Nephron progenitor cell (in vitro differentiated cells): ENCODE measurements at regions not wholly inside any gene's neighbourhood (a gene's known extent, or its start where the extent isn't known, plus 50 kb on each side); places are given as distances from the start of the nearest gene placed in this dataset.

Experiments
- DNase-seq: peaks from one replicate; pipeline ENCODE4 v3.0.0; 2021
- H3K27ac Mint-ChIP-seq: 2 replicates; pipeline ENCODE4 v1.8.0; 2021; ENCODE audit warnings: mild to moderate bottlenecking, moderate library complexity, mixed read lengths
- H3K27me3 Mint-ChIP-seq: 2 replicates; pipeline ENCODE4 v1.8.0; 2021; ENCODE audit warnings: mild to moderate bottlenecking, low read depth, mixed read lengths; ENCODE audit not compliant: poor library complexity
- H3K36me3 Mint-ChIP-seq: 2 replicates; pipeline ENCODE4 v1.8.0; 2021; ENCODE audit warnings: low read depth, mixed read lengths
- H3K4me1 Mint-ChIP-seq: 2 replicates; pipeline ENCODE4 v1.8.0; 2021; ENCODE audit warnings: mixed read lengths
- H3K4me3 Mint-ChIP-seq: 2 replicates; pipeline ENCODE4 v1.8.0; 2021; ENCODE audit warnings: mild to moderate bottlenecking, moderate library complexity, mixed read lengths
- H3K9me3 Mint-ChIP-seq: 2 replicates; pipeline ENCODE4 v1.8.0; 2021; ENCODE audit warnings: mild to moderate bottlenecking, moderate library complexity, mixed read lengths
- TF ChIP-seq, protein P1 (sequence below): fragments of 200-600 bp; sonication (generic); IDR thresholded peaks from 2 replicates; pipeline ENCODE4 v1.5.0; 2021; ENCODE audit warnings: antibody characterized with exemption

- Mint-ChIP-seq H3K4me1 (peaks cover 5% of the 10 kb centered on the region), H3K27me3 (peaks cover 23% of the 10 kb centered on the region), H3K36me3 (no peaks in the 10 kb centered on the region), H3K27ac (no peak overlapping the region), H3K9me3 (no peaks in the 10 kb centered on the region), H3K4me3 (no peak overlapping the region)
- DNase-seq = peak; percentile 49
- TF ChIP-seq, protein P1, sequence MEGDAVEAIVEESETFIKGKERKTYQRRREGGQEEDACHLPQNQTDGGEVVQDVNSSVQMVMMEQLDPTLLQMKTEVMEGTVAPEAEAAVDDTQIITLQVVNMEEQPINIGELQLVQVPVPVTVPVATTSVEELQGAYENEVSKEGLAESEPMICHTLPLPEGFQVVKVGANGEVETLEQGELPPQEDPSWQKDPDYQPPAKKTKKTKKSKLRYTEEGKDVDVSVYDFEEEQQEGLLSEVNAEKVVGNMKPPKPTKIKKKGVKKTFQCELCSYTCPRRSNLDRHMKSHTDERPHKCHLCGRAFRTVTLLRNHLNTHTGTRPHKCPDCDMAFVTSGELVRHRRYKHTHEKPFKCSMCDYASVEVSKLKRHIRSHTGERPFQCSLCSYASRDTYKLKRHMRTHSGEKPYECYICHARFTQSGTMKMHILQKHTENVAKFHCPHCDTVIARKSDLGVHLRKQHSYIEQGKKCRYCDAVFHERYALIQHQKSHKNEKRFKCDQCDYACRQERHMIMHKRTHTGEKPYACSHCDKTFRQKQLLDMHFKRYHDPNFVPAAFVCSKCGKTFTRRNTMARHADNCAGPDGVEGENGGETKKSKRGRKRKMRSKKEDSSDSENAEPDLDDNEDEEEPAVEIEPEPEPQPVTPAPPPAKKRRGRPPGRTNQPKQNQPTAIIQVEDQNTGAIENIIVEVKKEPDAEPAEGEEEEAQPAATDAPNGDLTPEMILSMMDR = peak; percentile 75
Measured at GRCh38 chr14:21917699-21918436, 244.2 kb upstream of the OR4E1 start.

GRCh38 chr14:21915826-21916225 lies 242.2 kb upstream of the OR4E1 start:
- DNase-seq = no peak
- H3K9me3 Mint-ChIP-seq = no peaks in the 10 kb centered on the region
- TF ChIP-seq, protein P1 = no peak

DNA sequence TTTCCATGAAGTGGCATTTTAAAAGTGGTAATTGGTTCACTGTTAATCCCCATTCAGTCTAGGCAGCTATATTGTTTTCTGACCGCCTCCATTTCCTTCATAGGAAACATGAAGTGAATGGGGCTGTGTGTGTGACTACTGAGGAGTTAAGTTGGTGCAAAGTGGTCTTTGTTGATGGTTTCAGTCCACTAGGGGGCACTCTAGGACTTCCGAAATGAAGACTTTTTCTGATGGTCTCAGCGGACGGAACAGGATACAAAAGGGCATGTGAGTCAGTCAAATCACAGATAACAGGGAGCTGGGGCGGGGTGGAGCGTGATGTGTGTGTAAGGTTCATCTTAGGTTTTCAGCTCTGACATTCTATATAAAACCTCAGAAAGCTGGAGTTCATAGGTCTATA lies 240.1 kb upstream of the OR4E1 start:
- Mint-ChIP-seq H3K4me1 (peaks cover 5% of the 10 kb centered on the region), H3K27ac (no peak overlapping the region), H3K9me3 (no peaks in the 10 kb centered on the region), H3K36me3 (no peaks in the 10 kb centered on the region), H3K4me3 (no peak overlapping the region), H3K27me3 (peaks cover 26% of the 10 kb centered on the region)
- TF ChIP-seq, protein P1 = peak; percentile 64
- DNase-seq = peak; percentile 62

More at GRCh38 chr14:21915826-21916225, 242.2 kb upstream of the OR4E1 start:
- peaks cover 5% of the 10 kb centered on the region for H3K4me1 Mint-ChIP-seq
- no peaks in the 10 kb centered on the region for H3K36me3 Mint-ChIP-seq
- H3K27me3 Mint-ChIP-seq = peaks cover 25% of the 10 kb centered on the region
- H3K27ac Mint-ChIP-seq = no peak overlapping the region
- H3K4me3 Mint-ChIP-seq = no peak overlapping the region

DNA sequence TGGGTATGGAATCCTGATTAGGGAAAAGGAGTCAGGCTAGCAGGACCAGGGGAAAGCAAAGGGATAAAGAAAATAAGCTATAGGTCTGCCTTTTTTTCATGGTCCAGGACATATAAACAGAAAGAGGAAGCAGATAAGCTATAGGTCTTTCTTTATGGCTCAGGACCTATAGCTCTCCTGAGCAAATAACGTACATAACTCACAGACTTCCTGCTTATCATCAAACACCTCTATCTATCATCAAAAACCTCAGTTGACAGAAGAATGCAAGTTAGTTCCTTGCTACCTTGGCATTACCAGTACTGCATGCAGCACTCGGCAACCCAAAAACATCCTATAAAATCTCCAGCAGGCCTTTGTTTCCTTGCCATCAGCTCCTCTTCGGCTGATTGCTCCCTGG lies 238.7 kb upstream of the OR4E1 start:
- Mint-ChIP-seq H3K4me3 (no peak overlapping the region), H3K27me3 (peaks cover 28% of the 10 kb centered on the region), H3K9me3 (no peaks in the 10 kb centered on the region), H3K27ac (no peak overlapping the region), H3K4me1 (peaks cover 5% of the 10 kb centered on the region), H3K36me3 (no peaks in the 10 kb centered on the region)
- TF ChIP-seq, protein P1 = no peak
- no peak for DNase-seq

DNA sequence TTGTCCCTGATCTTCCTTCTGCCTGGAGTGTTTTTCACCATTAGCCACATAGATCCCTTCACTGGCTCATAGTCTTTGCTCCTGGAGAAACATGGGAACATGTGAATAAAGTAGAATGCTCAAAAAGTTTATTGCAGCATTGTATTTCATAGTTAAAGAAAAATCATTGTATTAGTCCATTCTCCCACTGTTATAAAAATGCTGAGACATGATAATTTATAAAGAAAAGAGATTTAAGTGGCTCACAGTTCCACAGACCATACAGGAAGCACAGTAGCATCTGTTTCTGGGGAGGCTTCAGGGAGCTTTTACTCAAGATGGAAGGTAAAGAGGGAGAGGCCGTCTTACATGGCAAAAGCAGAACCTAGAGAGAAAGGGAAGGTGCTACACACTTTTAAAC lies 238.3 kb upstream of the OR4E1 start:
- TF ChIP-seq, protein P1 = no peak
- Mint-ChIP-seq H3K4me1 (peaks cover 5% of the 10 kb centered on the region), H3K4me3 (no peak overlapping the region), H3K36me3 (no peaks in the 10 kb centered on the region), H3K27me3 (peaks cover 27% of the 10 kb centered on the region), H3K9me3 (no peaks in the 10 kb centered on the region), H3K27ac (no peak overlapping the region)
- no peak for DNase-seq

DNA sequence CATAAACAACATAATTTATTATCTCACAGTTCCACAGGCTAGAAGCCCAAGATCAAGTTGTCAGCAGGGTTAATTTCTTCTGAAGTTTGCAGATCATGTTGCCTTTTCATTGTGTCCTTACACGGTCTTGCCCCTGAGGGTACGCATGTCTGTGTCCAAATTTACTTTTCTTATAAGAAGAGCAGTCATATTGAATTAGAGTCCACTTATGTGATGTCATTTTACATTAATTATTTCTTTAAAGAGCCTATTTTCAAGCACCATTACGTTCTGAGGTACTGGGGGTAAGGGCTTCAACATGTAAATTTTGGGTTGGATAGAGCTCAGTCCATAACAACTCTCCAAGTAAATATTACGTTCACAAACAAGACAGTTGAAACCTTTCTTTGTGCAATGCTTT lies 236.6 kb upstream of the OR4E1 start:
- Mint-ChIP-seq H3K27ac (no peak overlapping the region), H3K27me3 (peaks cover 18% of the 10 kb centered on the region), H3K9me3 (no peaks in the 10 kb centered on the region), H3K4me1 (peaks cover 5% of the 10 kb centered on the region), H3K36me3 (no peaks in the 10 kb centered on the region), H3K4me3 (no peak overlapping the region)
- no peak for DNase-seq
- TF ChIP-seq, protein P1 = no peak
